Prostate gland (tissue), 2 donors: ENCODE measurements at regions not wholly inside any gene's neighbourhood (a gene's known extent, or its start where the extent isn't known, plus 50 kb on each side); places are given as distances from the start of the nearest gene placed in this dataset.

Source experiments
- DNase-seq: peaks from one replicate; pipeline ENCODE4 v3.0.0-alpha.2; 2019; ENCODE audit warnings: low spot score
- H3K27ac ChIP-seq, 2 donors: fragments of 200-600 bp; sonication (generic); 2 replicates each; pipeline ENCODE4 v1.5.1; 2017 to 2019
- H3K27me3 ChIP-seq: fragments of 200-600 bp; sonication (generic); replicated peaks from 2 replicates; pipeline ENCODE4 v1.5.1; 2019; ENCODE audit not compliant: insufficient read depth
- H3K36me3 ChIP-seq, 2 donors: fragments of 200-600 bp; sonication (generic); 1 replicate in 1 of 2; 2 replicates in 1 of 2; pipeline versions ENCODE4 v1.5.1 to v1.8.1; 2017 to 2019
- H3K4me1 ChIP-seq: fragments of 200-600 bp; sonication (generic); replicated peaks from 2 replicates; pipeline ENCODE4 v1.5.1; 2019
- H3K4me3 ChIP-seq, 2 donors: fragments of 200-600 bp; sonication (generic); 2 replicates each; pipeline ENCODE4 v1.5.1; 2017 to 2019
- H3K9me3 ChIP-seq: fragments of 200-600 bp; sonication (generic); 2 replicates; pipeline ENCODE4 v1.5.1; 2017
- CTCF ChIP-seq, 4 experiments: fragments of 200-600 bp in 2 of 4; fragments of 450-650 bp in 2 of 4; sonication (generic) in 2 of 4; IDR thresholded peaks; 1 replicate in 3 of 4; 2 replicates in 1 of 4; pipeline ENCODE4 v1.5.1; 2016 to 2019; ENCODE audit warnings: antibody characterized with exemption in 4 of 4, mild to moderate bottlenecking in 2 of 4, moderate library complexity in 2 of 4
- POLR2A ChIP-seq: fragments of 450-650 bp; IDR thresholded peaks from one replicate; pipeline ENCODE4 v1.6.1; 2016; ENCODE audit warnings: antibody characterized with exemption, mild to moderate bottlenecking
- POLR2AphosphoS5 ChIP-seq: sonication (generic); formaldehyde crosslinking; IDR thresholded peaks from one replicate; pipeline ENCODE4 v1.6.1; 2017; ENCODE audit warnings: antibody characterized with exemption
- WGBS: methylation state at CpG from one replicate; pipeline ENCODE4 v1.1.5; 2018; 5-methylcytosine and 5-hydroxymethylcytosine counted together
- intact Hi-C: fragments of 100-400 bp; cut with DNase I; formaldehyde crosslinking; loops from one replicate; pipeline ENCODE4 v1.14.2; 2022

- Histone ChIP-seq H3K27me3 (no peaks in the 10 kb centered on the region), H3K27ac (no peak overlapping the region), H3K4me1 (no peaks in the 10 kb centered on the region), H3K4me3 (no peak overlapping the region), H3K36me3 (no peaks in the 10 kb centered on the region), H3K9me3 (no peaks in the 10 kb centered on the region)
- TF ChIP-seq CTCF (IDR thresholded peaks at IDR 0.05) (no peak), POLR2AphosphoS5 (no peak), POLR2A (no peak)
- intact Hi-C loops, result no loop called here
- 95% methylated on average over 1 of the region's 1 CpG for WGBS
- no peak for DNase-seq
Observed at GRCh38 chr5:164484948-164485347, 979.5 kb downstream of the MAT2B start.

GRCh38 chr5:164487939-164488338 lies 982.5 kb downstream of the MAT2B start:
- no peaks in the 10 kb centered on the region for H3K4me1 ChIP-seq
- TF ChIP-seq POLR2AphosphoS5 (no peak), CTCF (IDR thresholded peaks at IDR 0.05) (no peak), POLR2A (no peak)
- intact Hi-C loops, result no loop called here
- H3K4me3 ChIP-seq, result no peak overlapping the region
- H3K36me3 ChIP-seq, result no peaks in the 10 kb centered on the region
- H3K9me3 ChIP-seq, result no peaks in the 10 kb centered on the region
- DNase-seq, result no peak
- 97% methylated on average over 2 of the region's 2 CpGs for WGBS
- H3K27me3 ChIP-seq, result no peaks in the 10 kb centered on the region
- no peak overlapping the region for H3K27ac ChIP-seq

- 86% methylated on average over 7 of the region's 7 CpGs for WGBS
- no peak overlapping the region for H3K4me3 ChIP-seq
- no peak overlapping the region for H3K27ac ChIP-seq
- no peak for DNase-seq
- no peaks in the 10 kb centered on the region for H3K27me3 ChIP-seq
- no peaks in the 10 kb centered on the region for H3K4me1 ChIP-seq
- no peaks in the 10 kb centered on the region for H3K36me3 ChIP-seq
- no peak for TF ChIP-seq CTCF (IDR thresholded peaks at IDR 0.05)
- TF ChIP-seq POLR2A, result no peak
- no peak for TF ChIP-seq POLR2AphosphoS5
- intact Hi-C loops, result no loop called here
- H3K9me3 ChIP-seq, result no peaks in the 10 kb centered on the region
Observed at GRCh38 chr5:164497311-164498064, 992.1 kb downstream of the MAT2B start.

GRCh38 chr5:164498438-164498837 lies 993.0 kb downstream of the MAT2B start:
- Histone ChIP-seq H3K9me3 (no peaks in the 10 kb centered on the region), H3K36me3 (no peaks in the 10 kb centered on the region), H3K4me1 (no peaks in the 10 kb centered on the region), H3K27me3 (no peaks in the 10 kb centered on the region), H3K4me3 (no peak overlapping the region), H3K27ac (no peak overlapping the region)
- TF ChIP-seq CTCF (IDR thresholded peaks at IDR 0.05) (no peak), POLR2AphosphoS5 (no peak), POLR2A (no peak)
- intact Hi-C loops, result no loop called here
- DNase-seq, result no peak

GRCh38 chr5:164500856-164501255 lies 995.4 kb downstream of the MAT2B start:
- H3K9me3 ChIP-seq, result no peaks in the 10 kb centered on the region
- intact Hi-C loops, result loop anchor here (5.0 kb wide), 2 partner anchors 489 to 934 kb away; no protein-coding TSS in a partner anchor
- H3K4me3 ChIP-seq, result no peak overlapping the region
- H3K27me3 ChIP-seq, result no peaks in the 10 kb centered on the region
- WGBS, result 95% methylated on average over 5 of the region's 5 CpGs
- H3K27ac ChIP-seq, result no peak overlapping the region
- TF ChIP-seq POLR2AphosphoS5 (no peak), CTCF (IDR thresholded peaks at IDR 0.05) (no peak), POLR2A (no peak)
- no peak for DNase-seq
- H3K36me3 ChIP-seq, result no peaks in the 10 kb centered on the region
- H3K4me1 ChIP-seq, result no peaks in the 10 kb centered on the region
